ENCODE measurements at regions not wholly inside any gene's neighbourhood (a gene's known extent, or its start where the extent isn't known, plus 50 kb on each side); places are given as distances from the start of the nearest gene placed in this dataset.
"Not testable (repeated sequence)": the region's sequence is repeated elsewhere in the genome, so short reads cannot be mapped to it uniquely, and the experiment has no call there.

DNA sequence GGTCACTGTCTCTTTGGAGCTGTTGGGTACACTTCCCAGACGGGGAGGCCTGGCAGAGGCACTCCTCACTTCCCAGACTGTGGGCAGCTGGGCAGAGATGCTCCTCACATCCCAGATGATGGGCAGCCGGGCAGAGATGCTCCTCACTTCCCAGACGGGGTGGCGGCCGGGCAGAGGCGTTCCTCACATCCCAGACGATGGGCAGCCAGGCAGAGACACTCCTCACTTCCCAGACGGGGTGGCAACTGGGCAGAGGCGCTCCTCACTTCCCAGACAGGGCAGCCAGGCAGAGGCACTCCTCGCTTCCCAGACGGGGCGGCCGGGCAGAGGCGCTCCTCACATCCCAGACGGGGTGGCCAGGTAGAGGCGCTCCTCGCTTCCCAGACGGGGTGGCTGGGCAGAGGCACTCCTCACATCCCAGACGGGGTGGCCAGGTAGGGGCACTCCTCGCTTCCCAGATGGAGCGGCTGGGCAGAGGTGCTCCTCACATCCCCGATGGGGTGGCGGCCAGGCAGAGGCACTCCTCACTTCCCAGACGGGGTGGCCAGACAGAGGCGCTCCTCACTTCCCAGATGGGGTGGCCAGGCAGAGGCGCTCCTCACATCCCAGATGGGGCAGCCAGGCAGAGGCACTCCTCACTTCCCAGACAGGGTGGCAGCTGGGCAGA, 833.1 kb upstream of the RAG2 start:
- not testable (repeated sequence) for TF ChIP-seq POLR2AphosphoS5 (IDR thresholded peaks at IDR 0.05; ENCODE audit: low read depth, low read length); CTCF (IDR thresholded peaks at IDR 0.05); REST (IDR thresholded peaks at IDR 0.05; ENCODE audit: insufficient read depth in 1 of 2, low read depth in 2 of 2, low read length in 1 of 2); TCF7L2 (IDR thresholded peaks at IDR 0.05; ENCODE audit: low read depth, low read length)

Data from Panc1 (cell line).